ENCODE measurements at regions not wholly inside any gene's neighbourhood (a gene's known extent, or its start where the extent isn't known, plus 50 kb on each side); places are given as distances from the start of the nearest gene placed in this dataset.

DNA sequence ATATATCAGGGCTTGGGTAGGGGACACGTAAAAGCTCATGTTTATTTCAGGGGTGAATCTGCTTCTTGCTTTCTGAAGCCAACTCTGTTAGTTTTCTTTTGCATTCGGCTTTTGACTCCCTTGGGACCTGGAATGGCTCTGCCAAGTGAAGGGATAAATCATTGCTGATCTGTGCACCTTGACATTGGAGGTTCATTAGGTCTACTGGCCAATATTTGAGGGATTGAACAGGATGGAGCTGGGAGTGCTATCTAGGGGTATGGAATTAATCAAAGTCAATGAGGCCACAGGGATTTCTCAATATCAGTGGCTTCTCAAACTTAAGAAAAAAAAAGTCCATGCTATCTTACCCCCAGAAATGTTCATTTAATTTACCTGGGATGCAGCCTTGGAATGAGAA lies 203.5 kb upstream of the RMST start:
- TF ChIP-seq, protein P1, sequence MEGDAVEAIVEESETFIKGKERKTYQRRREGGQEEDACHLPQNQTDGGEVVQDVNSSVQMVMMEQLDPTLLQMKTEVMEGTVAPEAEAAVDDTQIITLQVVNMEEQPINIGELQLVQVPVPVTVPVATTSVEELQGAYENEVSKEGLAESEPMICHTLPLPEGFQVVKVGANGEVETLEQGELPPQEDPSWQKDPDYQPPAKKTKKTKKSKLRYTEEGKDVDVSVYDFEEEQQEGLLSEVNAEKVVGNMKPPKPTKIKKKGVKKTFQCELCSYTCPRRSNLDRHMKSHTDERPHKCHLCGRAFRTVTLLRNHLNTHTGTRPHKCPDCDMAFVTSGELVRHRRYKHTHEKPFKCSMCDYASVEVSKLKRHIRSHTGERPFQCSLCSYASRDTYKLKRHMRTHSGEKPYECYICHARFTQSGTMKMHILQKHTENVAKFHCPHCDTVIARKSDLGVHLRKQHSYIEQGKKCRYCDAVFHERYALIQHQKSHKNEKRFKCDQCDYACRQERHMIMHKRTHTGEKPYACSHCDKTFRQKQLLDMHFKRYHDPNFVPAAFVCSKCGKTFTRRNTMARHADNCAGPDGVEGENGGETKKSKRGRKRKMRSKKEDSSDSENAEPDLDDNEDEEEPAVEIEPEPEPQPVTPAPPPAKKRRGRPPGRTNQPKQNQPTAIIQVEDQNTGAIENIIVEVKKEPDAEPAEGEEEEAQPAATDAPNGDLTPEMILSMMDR (IDR thresholded peaks at IDR 0.05), result no peak
- no peak for TF ChIP-seq EZH2 (IDR thresholded peaks at IDR 0.05; ENCODE audit: borderline replicate concordance, insufficient read depth, low read depth, low read length, poor library complexity, severe bottlenecking)

Measured in B cell (primary cell).